ENCODE measurements at regions not wholly inside any gene's neighbourhood (a gene's known extent, or its start where the extent isn't known, plus 50 kb on each side); places are given as distances from the start of the nearest gene placed in this dataset.

- no peak overlapping the region for H3K4me3 Mint-ChIP-seq
- no peaks in the 10 kb centered on the region for H3K36me3 Mint-ChIP-seq
- no peak for TF ChIP-seq CTCF (conservative IDR thresholded peaks at IDR 0.05)
- H3K9me3 Mint-ChIP-seq: no peaks in the 10 kb centered on the region
- H3K27ac Mint-ChIP-seq: no peak overlapping the region
- H3K4me1 Mint-ChIP-seq (ENCODE audit: unreplicated experiment): peaks cover 6% of the 10 kb centered on the region
- peaks cover 41% of the 10 kb centered on the region for H3K27me3 Mint-ChIP-seq
- DNase-seq (ENCODE audit: extremely low spot score, unreplicated experiment): no peak
Observed at GRCh38 chr9:135272608-135273007, 185.1 kb downstream of the OLFM1 start.

- TF ChIP-seq CTCF (conservative IDR thresholded peaks at IDR 0.05): no peak
- H3K36me3 Mint-ChIP-seq: no peaks in the 10 kb centered on the region
- peaks cover 41% of the 10 kb centered on the region for H3K27me3 Mint-ChIP-seq
- DNase-seq (ENCODE audit: extremely low spot score, unreplicated experiment): no peak
- no peak overlapping the region for H3K4me3 Mint-ChIP-seq
- peaks cover 6% of the 10 kb centered on the region for H3K4me1 Mint-ChIP-seq (ENCODE audit: unreplicated experiment)
- no peak overlapping the region for H3K27ac Mint-ChIP-seq
- H3K9me3 Mint-ChIP-seq: no peaks in the 10 kb centered on the region
Observed at GRCh38 chr9:135273008-135273407, 185.5 kb downstream of the OLFM1 start.

GRCh38 chr9:135275163-135275562 is 187.7 kb downstream of the OLFM1 start:
- peaks cover 5% of the 10 kb centered on the region for H3K4me1 Mint-ChIP-seq (ENCODE audit: unreplicated experiment)
- no peak overlapping the region for H3K4me3 Mint-ChIP-seq
- no peak for DNase-seq (ENCODE audit: extremely low spot score, unreplicated experiment)
- H3K27me3 Mint-ChIP-seq: peaks cover 36% of the 10 kb centered on the region
- no peak for TF ChIP-seq CTCF (conservative IDR thresholded peaks at IDR 0.05)
- peak overlapping the region; percentile 62 for H3K27ac Mint-ChIP-seq
- no peaks in the 10 kb centered on the region for H3K36me3 Mint-ChIP-seq
- no peaks in the 10 kb centered on the region for H3K9me3 Mint-ChIP-seq

GRCh38 chr9:135275571-135276289 is 188.3 kb downstream of the OLFM1 start:
- Mint-ChIP-seq H3K27ac (no peak overlapping the region), H3K4me3 (no peak overlapping the region), H3K27me3 (peaks cover 31% of the 10 kb centered on the region), H3K36me3 (no peaks in the 10 kb centered on the region), H3K9me3 (no peaks in the 10 kb centered on the region), H3K4me1 (ENCODE audit: unreplicated experiment) (no peaks in the 10 kb centered on the region)
- no peak for DNase-seq (ENCODE audit: extremely low spot score, unreplicated experiment)
- no peak for TF ChIP-seq CTCF (conservative IDR thresholded peaks at IDR 0.05)

GRCh38 chr9:135277219-135278201 is 190.0 kb downstream of the OLFM1 start:
- no peak overlapping the region for H3K27ac Mint-ChIP-seq
- no peak overlapping the region for H3K4me3 Mint-ChIP-seq
- no peaks in the 10 kb centered on the region for H3K36me3 Mint-ChIP-seq
- no peaks in the 10 kb centered on the region for H3K4me1 Mint-ChIP-seq (ENCODE audit: unreplicated experiment)
- no peaks in the 10 kb centered on the region for H3K9me3 Mint-ChIP-seq
- H3K27me3 Mint-ChIP-seq: peaks cover 26% of the 10 kb centered on the region
- TF ChIP-seq CTCF (conservative IDR thresholded peaks at IDR 0.05): no peak
- no peak for DNase-seq (ENCODE audit: extremely low spot score, unreplicated experiment)

All from type B pancreatic cell (in vitro differentiated cells).